ENCODE measurements at regions not wholly inside any gene's neighbourhood (a gene's known extent, or its start where the extent isn't known, plus 50 kb on each side); places are given as distances from the start of the nearest gene placed in this dataset.

DNA sequence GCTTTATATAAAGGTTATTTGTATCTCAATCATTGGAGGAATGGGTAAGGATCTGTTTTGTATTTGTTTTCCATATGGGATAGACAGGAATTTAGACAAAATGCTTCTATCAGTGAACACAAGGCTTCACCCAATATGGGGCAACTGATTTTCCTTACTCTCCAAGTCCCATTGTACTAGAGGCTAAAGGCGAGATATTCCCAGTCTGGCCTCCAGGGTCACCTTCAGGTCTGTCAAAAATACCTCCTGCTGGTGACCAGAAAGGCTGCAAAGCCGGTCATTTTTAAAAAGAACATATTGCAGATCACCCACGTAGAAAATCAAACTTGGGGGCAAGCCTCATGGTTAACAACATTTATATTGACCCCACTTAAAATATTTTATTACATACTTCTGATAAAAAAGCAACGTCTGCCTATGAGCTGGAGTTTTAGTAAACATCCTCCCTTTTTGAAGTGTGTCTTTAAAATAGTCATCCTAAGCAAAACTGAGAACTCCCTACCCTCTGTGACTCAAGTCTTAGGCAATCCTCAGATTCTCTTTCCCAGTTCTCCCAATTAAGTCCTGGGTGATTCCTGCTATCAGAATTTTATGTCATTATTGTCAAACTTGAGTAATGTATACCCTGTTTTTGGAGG lies 276.6 kb downstream of the MREG start:
- Histone ChIP-seq H3K4me1 (ENCODE audit: control insufficient read depth, low read length) (no peaks in the 10 kb centered on the region), H3K27ac (ENCODE audit: low read depth, low read length) (no peak overlapping the region), H3K79me2 (ENCODE audit: control insufficient read depth, low read length) (no peaks in the 10 kb centered on the region), H3K36me3 (ENCODE audit: control insufficient read depth, low read length) (no peaks in the 10 kb centered on the region), H3K4me2 (ENCODE audit: low read length) (no peak overlapping the region), H3K27me3 (ENCODE audit: control insufficient read depth, low read length) (no peaks in the 10 kb centered on the region), H3K4me3 (ENCODE audit: low read length) (no peak overlapping the region), H3K9me2 (replicated peaks; ENCODE audit: control insufficient read depth, low read length) (no peaks in the 10 kb centered on the region), H3F3A (ENCODE audit: control insufficient read depth, insufficient read depth) (no peaks in the 10 kb centered on the region), H3K9me3 (ENCODE audit: control insufficient read depth, insufficient read depth, low read length) (no peaks in the 10 kb centered on the region), H4K20me1 (ENCODE audit: control insufficient read depth, insufficient read depth, low read depth, low read length) (no peaks in the 10 kb centered on the region)
- no peak for TF ChIP-seq EZH2phosphoT487 (IDR thresholded peaks at IDR 0.05; ENCODE audit: borderline replicate concordance, low read length)
- TF ChIP-seq, protein P1, sequence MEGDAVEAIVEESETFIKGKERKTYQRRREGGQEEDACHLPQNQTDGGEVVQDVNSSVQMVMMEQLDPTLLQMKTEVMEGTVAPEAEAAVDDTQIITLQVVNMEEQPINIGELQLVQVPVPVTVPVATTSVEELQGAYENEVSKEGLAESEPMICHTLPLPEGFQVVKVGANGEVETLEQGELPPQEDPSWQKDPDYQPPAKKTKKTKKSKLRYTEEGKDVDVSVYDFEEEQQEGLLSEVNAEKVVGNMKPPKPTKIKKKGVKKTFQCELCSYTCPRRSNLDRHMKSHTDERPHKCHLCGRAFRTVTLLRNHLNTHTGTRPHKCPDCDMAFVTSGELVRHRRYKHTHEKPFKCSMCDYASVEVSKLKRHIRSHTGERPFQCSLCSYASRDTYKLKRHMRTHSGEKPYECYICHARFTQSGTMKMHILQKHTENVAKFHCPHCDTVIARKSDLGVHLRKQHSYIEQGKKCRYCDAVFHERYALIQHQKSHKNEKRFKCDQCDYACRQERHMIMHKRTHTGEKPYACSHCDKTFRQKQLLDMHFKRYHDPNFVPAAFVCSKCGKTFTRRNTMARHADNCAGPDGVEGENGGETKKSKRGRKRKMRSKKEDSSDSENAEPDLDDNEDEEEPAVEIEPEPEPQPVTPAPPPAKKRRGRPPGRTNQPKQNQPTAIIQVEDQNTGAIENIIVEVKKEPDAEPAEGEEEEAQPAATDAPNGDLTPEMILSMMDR (IDR thresholded peaks at IDR 0.05; ENCODE audit: low read depth, low read length, poor library complexity, severe bottlenecking): no peak

- Histone ChIP-seq H3F3A (ENCODE audit: control insufficient read depth, insufficient read depth) (no peaks in the 10 kb centered on the region), H3K79me2 (ENCODE audit: control insufficient read depth, low read length) (no peaks in the 10 kb centered on the region), H3K36me3 (ENCODE audit: control insufficient read depth, low read length) (no peaks in the 10 kb centered on the region), H3K27ac (ENCODE audit: low read depth, low read length) (no peak overlapping the region), H3K27me3 (ENCODE audit: control insufficient read depth, low read length) (no peaks in the 10 kb centered on the region), H3K4me2 (ENCODE audit: low read length) (no peak overlapping the region), H3K9me2 (replicated peaks; ENCODE audit: control insufficient read depth, low read length) (no peaks in the 10 kb centered on the region), H4K20me1 (ENCODE audit: control insufficient read depth, insufficient read depth, low read depth, low read length) (no peaks in the 10 kb centered on the region), H3K9me3 (ENCODE audit: control insufficient read depth, insufficient read depth, low read length) (no peaks in the 10 kb centered on the region), H3K4me1 (ENCODE audit: control insufficient read depth, low read length) (no peaks in the 10 kb centered on the region), H3K4me3 (ENCODE audit: low read length) (no peak overlapping the region)
- no peak for TF ChIP-seq EZH2phosphoT487 (IDR thresholded peaks at IDR 0.05; ENCODE audit: borderline replicate concordance, low read length)
- TF ChIP-seq, protein P1 (IDR thresholded peaks at IDR 0.05; ENCODE audit: low read depth, low read length, poor library complexity, severe bottlenecking): no peak
Measured at GRCh38 chr2:215731108-215731658, 282.2 kb downstream of the MREG start.

GRCh38 chr2:215729985-215730620 lies 283.2 kb downstream of the MREG start:
- H3K4me1 ChIP-seq (ENCODE audit: control insufficient read depth, low read length): no peaks in the 10 kb centered on the region
- TF ChIP-seq EZH2phosphoT487 (IDR thresholded peaks at IDR 0.05; ENCODE audit: borderline replicate concordance, low read length): no peak
- TF ChIP-seq, protein P1 (IDR thresholded peaks at IDR 0.05; ENCODE audit: low read depth, low read length, poor library complexity, severe bottlenecking): no peak
- H3K9me3 ChIP-seq (ENCODE audit: control insufficient read depth, insufficient read depth, low read length): no peaks in the 10 kb centered on the region
- H3K4me2 ChIP-seq (ENCODE audit: low read length): no peak overlapping the region
- no peaks in the 10 kb centered on the region for H3F3A ChIP-seq (ENCODE audit: control insufficient read depth, insufficient read depth)
- H3K27ac ChIP-seq (ENCODE audit: low read depth, low read length): no peak overlapping the region
- no peak overlapping the region for H3K4me3 ChIP-seq (ENCODE audit: low read length)
- no peaks in the 10 kb centered on the region for H3K79me2 ChIP-seq (ENCODE audit: control insufficient read depth, low read length)
- no peaks in the 10 kb centered on the region for H3K27me3 ChIP-seq (ENCODE audit: control insufficient read depth, low read length)
- H3K9me2 ChIP-seq (replicated peaks; ENCODE audit: control insufficient read depth, low read length): no peaks in the 10 kb centered on the region
- no peaks in the 10 kb centered on the region for H3K36me3 ChIP-seq (ENCODE audit: control insufficient read depth, low read length)
- H4K20me1 ChIP-seq (ENCODE audit: control insufficient read depth, insufficient read depth, low read depth, low read length): no peaks in the 10 kb centered on the region

Data from DOHH2 (cell line).